Suppressor macrophage treated with lipopolysaccharide for 4 hours (primary cell): ENCODE measurements at regions not wholly inside any gene's neighbourhood (a gene's known extent, or its start where the extent isn't known, plus 50 kb on each side); places are given as distances from the start of the nearest gene placed in this dataset.
"Not testable (repeated sequence)": the region's sequence is repeated elsewhere in the genome, so short reads cannot be mapped to it uniquely, and the experiment has no call there.

ENCODE experiments used
- DNase-seq: peaks from one replicate; pipeline ENCODE4 v3.0.0-alpha.2; 2020

- no peak for DNase-seq
Measured at GRCh38 chr4:27123123-27123768, 262.6 kb downstream of the STIM2 start.

GRCh38 chr4:27123769-27124124 lies 263.1 kb downstream of the STIM2 start:
- no peak for DNase-seq

- not testable (repeated sequence) for DNase-seq
Measured at GRCh38 chr4:27126895-27127294, 266.3 kb downstream of the STIM2 start.

GRCh38 chr4:27128443-27128842 lies 267.8 kb downstream of the STIM2 start:
- DNase-seq: no peak

- peak; percentile 26 for DNase-seq
Measured at GRCh38 chr4:27129871-27130366, 269.3 kb downstream of the STIM2 start.

GRCh38 chr4:27132497-27132896 lies 271.9 kb downstream of the STIM2 start:
- no peak for DNase-seq

GRCh38 chr4:27140486-27140885 lies 279.8 kb downstream of the STIM2 start:
- DNase-seq: no peak

GRCh38 chr4:27141530-27141929 lies 280.9 kb downstream of the STIM2 start:
- DNase-seq: no peak

- DNase-seq: no peak
Measured at GRCh38 chr4:27142841-27143240, 282.2 kb downstream of the STIM2 start.

GRCh38 chr4:27145597-27145996 lies 285.0 kb downstream of the STIM2 start:
- no peak for DNase-seq

- DNase-seq: no peak
Measured at GRCh38 chr4:27148211-27148895, 287.7 kb downstream of the STIM2 start.

- no peak for DNase-seq
Measured at GRCh38 chr4:27149541-27150212, 289.0 kb downstream of the STIM2 start.

GRCh38 chr4:27152703-27153102 lies 292.1 kb downstream of the STIM2 start:
- DNase-seq: no peak

- DNase-seq: no peak
Measured at GRCh38 chr4:27154706-27155105, 294.1 kb downstream of the STIM2 start.

GRCh38 chr4:27161191-27161590 lies 300.6 kb downstream of the STIM2 start:
- no peak for DNase-seq

GRCh38 chr4:27168783-27169182 lies 308.1 kb downstream of the STIM2 start:
- no peak for DNase-seq

- no peak for DNase-seq
Measured at GRCh38 chr4:27173280-27173679, 312.6 kb downstream of the STIM2 start.

- no peak for DNase-seq
Measured at GRCh38 chr4:27176400-27176799, 315.8 kb downstream of the STIM2 start.

GRCh38 chr4:27176881-27177280 lies 316.2 kb downstream of the STIM2 start:
- no peak for DNase-seq

GRCh38 chr4:27178061-27178460 lies 317.4 kb downstream of the STIM2 start:
- DNase-seq: no peak

GRCh38 chr4:27181693-27182092 lies 321.1 kb downstream of the STIM2 start:
- no peak for DNase-seq

GRCh38 chr4:27182211-27182610 lies 321.6 kb downstream of the STIM2 start:
- no peak for DNase-seq

GRCh38 chr4:27184508-27185155 lies 324.0 kb downstream of the STIM2 start:
- no peak for DNase-seq

GRCh38 chr4:27186710-27187109 lies 326.1 kb downstream of the STIM2 start:
- DNase-seq: no peak
